Stimulated activated CD8-positive, alpha-beta memory T cell treated with anti-CD3 and anti-CD28 coated beads, Interleukin-12 subunit alpha, Interleukin-12 subunit beta, amount 100 ng/mL, for 1 hour (primary cell): ENCODE measurements at regions not wholly inside any gene's neighbourhood (a gene's known extent, or its start where the extent isn't known, plus 50 kb on each side); places are given as distances from the start of the nearest gene placed in this dataset.
"Not testable (repeated sequence)": the region's sequence is repeated elsewhere in the genome, so short reads cannot be mapped to it uniquely, and the experiment has no call there.

ENCODE experiments used
- DNase-seq: peaks from one replicate; pipeline ENCODE4 v3.0.0-alpha.2; 2020; ENCODE audit warnings: low read depth

GRCh38 chr3:31289584-31289983 lies 243.1 kb upstream of the STT3B start:
- no peak for DNase-seq

GRCh38 chr3:31290046-31290445 lies 242.7 kb upstream of the STT3B start:
- no peak for DNase-seq

GRCh38 chr3:31291818-31292217 lies 240.9 kb upstream of the STT3B start:
- DNase-seq, result no peak

- no peak for DNase-seq
These were observed 238.1 kb upstream of the STT3B start for GRCh38 chr3:31294430-31295149.

- DNase-seq, result no peak
These were observed 237.5 kb upstream of the STT3B start for GRCh38 chr3:31295150-31295765.

- no peak for DNase-seq
These were observed 234.9 kb upstream of the STT3B start for GRCh38 chr3:31297726-31298298.

GRCh38 chr3:31300456-31301443 lies 232.0 kb upstream of the STT3B start:
- DNase-seq, result no peak

GRCh38 chr3:31302343-31302742 lies 230.4 kb upstream of the STT3B start:
- DNase-seq, result no peak

- no peak for DNase-seq
These were observed 227.4 kb upstream of the STT3B start for GRCh38 chr3:31305340-31305739.

- no peak for DNase-seq
These were observed 225.5 kb upstream of the STT3B start for GRCh38 chr3:31307131-31307785.

- no peak for DNase-seq
These were observed 221.2 kb upstream of the STT3B start for GRCh38 chr3:31311559-31311958.

- DNase-seq, result no peak
These were observed 220.3 kb upstream of the STT3B start for GRCh38 chr3:31312400-31312799.

GRCh38 chr3:31314258-31314657 lies 218.5 kb upstream of the STT3B start:
- no peak for DNase-seq

GRCh38 chr3:31319332-31319731 lies 213.4 kb upstream of the STT3B start:
- DNase-seq, result no peak

- no peak for DNase-seq
These were observed 211.1 kb upstream of the STT3B start for GRCh38 chr3:31321620-31322019.

GRCh38 chr3:31322460-31322859 lies 210.3 kb upstream of the STT3B start:
- no peak for DNase-seq

- DNase-seq, result not testable (repeated sequence)
These were observed 204.8 kb upstream of the STT3B start for GRCh38 chr3:31327826-31328357.

GRCh38 chr3:31331278-31331677 lies 201.4 kb upstream of the STT3B start:
- DNase-seq, result no peak

GRCh38 chr3:31341130-31341529 lies 191.6 kb upstream of the STT3B start:
- DNase-seq, result no peak

GRCh38 chr3:31343075-31343474 lies 189.7 kb upstream of the STT3B start:
- no peak for DNase-seq

- no peak for DNase-seq
These were observed 187.1 kb upstream of the STT3B start for GRCh38 chr3:31345581-31345980.
